HL-60 (cell line): ENCODE measurements at regions not wholly inside any gene's neighbourhood (a gene's known extent, or its start where the extent isn't known, plus 50 kb on each side); places are given as distances from the start of the nearest gene placed in this dataset.

Experiments used
- CTCF ChIP-seq: IDR thresholded peaks from one replicate; pipeline ENCODE4 v1.5.1; 2011; ENCODE audit warnings: low read length, control low read depth, inconsistent platforms; ENCODE audit not compliant: insufficient read depth
- GABPA ChIP-seq: IDR thresholded peaks from 2 replicates; pipeline ENCODE4 v1.6.1; 2012; ENCODE audit warnings: low read depth
- POLR2AphosphoS5 ChIP-seq: IDR thresholded peaks from 2 replicates; pipeline ENCODE4 v1.6.1; 2012; ENCODE audit warnings: low read depth
- REST ChIP-seq: IDR thresholded peaks from 2 replicates; pipeline ENCODE4 v1.6.1; 2012; ENCODE audit warnings: low read depth; ENCODE audit not compliant: insufficient replicate concordance
- SPI1 ChIP-seq: IDR thresholded peaks from 2 replicates; pipeline ENCODE4 v1.6.1; 2012; ENCODE audit warnings: low read depth, mild to moderate bottlenecking, borderline replicate concordance

GRCh38 chr4:144350706-144351105 lies 210.2 kb upstream of the GYPA start:
- no peak for TF ChIP-seq CTCF
- TF ChIP-seq POLR2AphosphoS5, result no peak
- no peak for TF ChIP-seq GABPA
- no peak for TF ChIP-seq SPI1
- no peak for TF ChIP-seq REST
